GM18861 (cell line): ENCODE measurements at regions not wholly inside any gene's neighbourhood (a gene's known extent, or its start where the extent isn't known, plus 50 kb on each side); places are given as distances from the start of the nearest gene placed in this dataset.
"Not testable (repeated sequence)": the region's sequence is repeated elsewhere in the genome, so short reads cannot be mapped to it uniquely, and the experiment has no call there.

Source experiments
- ATAC-seq: cut with Tn5 transposase; IDR thresholded peaks from one replicate; pipeline ENCODE4 v1.9.1; 2021; ENCODE audit not compliant: unreplicated experiment

DNA sequence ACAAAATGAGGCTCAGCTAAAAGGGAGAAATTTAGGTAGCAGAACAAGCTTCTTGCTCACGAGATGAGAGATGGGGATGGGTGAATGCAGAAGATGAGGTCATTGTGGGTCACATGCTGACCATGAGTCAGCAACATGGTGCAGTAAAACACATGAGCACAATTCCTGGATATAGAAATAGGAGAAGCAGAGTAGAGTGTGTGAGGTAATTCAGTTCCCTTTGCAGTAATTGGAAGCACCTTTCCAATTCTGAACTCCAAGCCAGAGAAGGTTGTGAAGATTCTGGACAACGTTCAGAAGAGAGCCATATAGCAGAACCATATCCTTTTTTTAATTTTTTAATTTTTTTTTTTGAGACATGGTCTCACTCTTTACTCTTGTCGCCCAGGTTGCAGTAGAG lies 62.0 kb upstream of the LMNTD1 start:
- no peak for ATAC-seq

- no peak for ATAC-seq
Measured at GRCh38 chr12:25616286-25616685, 63.2 kb upstream of the LMNTD1 start.

DNA sequence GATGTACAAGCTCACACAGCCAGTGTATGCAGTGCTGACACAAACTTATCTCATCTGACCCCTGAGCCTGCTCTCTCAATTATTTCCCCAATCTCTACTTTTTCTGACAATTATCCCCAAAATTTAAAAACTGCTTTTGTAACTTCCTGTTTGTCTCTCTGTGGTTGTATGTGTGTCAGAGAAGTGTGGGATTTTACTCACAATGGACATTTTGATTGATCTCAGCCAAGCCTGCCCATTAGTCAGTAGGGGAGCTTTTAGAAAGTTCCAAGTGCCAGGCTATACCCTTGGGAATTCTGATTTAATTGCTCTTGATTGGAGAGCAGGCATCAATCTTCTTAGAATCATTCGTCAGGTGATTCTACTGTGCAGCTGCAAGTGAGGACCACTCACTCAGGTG lies 64.9 kb upstream of the LMNTD1 start:
- ATAC-seq = no peak

GRCh38 chr12:25623816-25624215 lies 70.7 kb upstream of the LMNTD1 start:
- ATAC-seq = no peak

DNA sequence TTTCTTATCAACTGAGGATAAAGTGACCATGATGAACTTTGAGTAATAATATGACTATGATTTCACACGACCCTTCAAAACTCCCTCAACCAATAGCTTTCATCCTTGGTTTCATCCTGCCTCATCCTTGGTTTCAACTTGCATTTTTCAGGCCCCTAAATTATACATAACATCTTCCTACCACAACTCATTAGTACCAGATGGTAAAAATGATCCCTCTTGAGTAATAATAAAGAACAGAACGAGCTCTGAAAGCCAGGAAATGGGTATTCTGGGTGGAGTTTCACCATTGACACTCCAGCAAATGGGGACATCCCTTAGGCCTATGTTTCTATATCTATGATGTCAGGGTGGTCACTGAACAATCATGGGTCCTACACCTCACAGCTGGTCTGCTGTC lies 72.1 kb upstream of the LMNTD1 start:
- no peak for ATAC-seq

DNA sequence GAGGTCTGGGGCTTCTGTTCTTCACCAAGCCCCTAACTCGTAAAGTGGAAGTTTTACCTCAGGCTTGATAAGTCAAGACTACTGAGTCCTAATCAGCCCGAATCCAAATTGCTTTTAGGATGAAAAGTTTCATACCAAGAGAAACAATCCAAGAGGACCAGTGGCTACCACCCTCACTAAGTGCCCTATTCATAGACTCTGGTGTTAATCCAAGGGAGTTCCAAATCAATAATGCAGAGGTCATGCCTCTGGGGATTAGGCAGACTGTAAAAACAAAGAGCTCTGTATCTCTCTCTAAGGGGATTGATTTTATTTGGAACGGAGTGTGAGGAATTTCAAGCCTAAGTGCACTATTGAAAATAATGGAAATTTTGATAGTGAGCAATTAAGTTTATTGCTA lies 76.3 kb upstream of the LMNTD1 start:
- no peak for ATAC-seq

DNA sequence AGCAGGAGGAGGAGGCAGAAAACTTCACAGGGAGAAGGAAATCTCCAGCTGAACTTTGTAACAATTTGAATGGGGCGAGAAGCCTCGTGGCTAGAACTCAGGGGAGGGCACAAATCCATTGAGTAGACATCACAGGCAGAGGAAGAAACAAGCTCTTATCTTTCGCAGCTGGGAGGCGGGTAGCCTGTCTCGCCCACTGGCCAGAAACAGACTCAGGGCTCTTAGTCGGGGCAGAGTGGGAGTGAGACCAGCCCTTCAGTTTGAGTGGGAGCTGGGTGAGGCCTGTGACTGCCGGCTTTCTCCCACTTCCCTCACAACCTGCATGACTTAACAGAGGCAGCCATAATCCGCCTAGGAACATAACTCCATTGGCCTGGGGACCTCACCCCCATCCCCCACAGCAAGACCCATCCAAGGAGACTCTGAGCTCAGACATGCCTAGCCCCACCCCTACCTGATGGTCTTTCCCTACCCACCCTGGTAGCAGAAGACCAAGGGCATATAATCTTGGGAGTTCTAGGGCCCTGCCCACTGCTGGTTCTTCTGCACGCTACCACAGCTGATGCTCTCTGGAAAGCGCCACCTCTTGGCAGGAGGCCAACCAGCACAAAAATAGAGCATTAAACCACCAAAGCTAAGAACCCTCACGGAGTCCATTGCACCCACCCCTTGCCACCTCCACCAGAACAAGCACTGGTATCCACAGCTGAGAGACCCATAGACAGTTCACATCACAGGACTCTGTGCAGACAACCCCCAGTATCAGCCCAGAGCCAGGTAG lies 77.8 kb upstream of the LMNTD1 start:
- ATAC-seq = not testable (repeated sequence)

DNA sequence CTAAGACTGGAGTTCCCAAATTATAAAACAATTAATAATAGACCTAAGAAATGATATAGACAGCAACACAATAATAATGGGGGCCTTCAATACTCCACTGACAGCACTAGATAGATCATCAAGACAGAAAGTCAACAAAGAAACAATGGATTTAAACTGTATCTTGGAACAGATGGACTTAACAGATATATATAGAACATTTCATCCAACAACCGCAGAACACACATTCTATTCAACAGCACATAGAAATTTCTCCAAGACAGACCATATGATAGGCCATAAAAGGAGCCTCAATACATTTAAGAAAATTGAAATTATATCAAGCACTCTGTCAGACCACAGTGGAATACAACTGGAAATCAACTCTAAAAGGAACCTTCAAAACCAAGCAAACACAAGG lies 80.1 kb upstream of the LMNTD1 start:
- ATAC-seq = not testable (repeated sequence)

- no peak for ATAC-seq
Measured at GRCh38 chr12:25637752-25638151, 84.7 kb upstream of the LMNTD1 start.

GRCh38 chr12:25639406-25639805 lies 86.3 kb upstream of the LMNTD1 start:
- no peak for ATAC-seq

- no peak for ATAC-seq
Measured at GRCh38 chr12:25644979-25645378, 91.9 kb upstream of the LMNTD1 start.

GRCh38 chr12:25645427-25645826 lies 92.3 kb upstream of the LMNTD1 start:
- no peak for ATAC-seq

DNA sequence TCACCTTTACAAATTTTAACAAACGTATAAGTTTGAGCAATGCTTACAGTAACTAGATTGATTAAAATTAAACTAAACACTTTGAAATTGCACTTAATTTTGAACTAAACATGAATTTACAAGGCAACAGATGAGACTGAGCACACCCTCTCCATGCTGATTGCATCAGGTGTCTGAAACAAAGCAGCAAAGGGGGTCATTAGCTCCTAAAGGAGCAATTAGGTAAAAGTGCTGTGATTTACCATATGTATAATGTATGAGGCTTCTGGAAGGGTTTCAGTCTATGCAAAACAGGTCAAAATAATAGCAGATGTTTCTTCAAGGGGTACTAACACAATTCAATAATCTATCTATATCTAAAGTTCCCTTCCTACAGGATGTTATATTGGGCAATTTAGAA lies 98.8 kb upstream of the LMNTD1 start:
- ATAC-seq = no peak

DNA sequence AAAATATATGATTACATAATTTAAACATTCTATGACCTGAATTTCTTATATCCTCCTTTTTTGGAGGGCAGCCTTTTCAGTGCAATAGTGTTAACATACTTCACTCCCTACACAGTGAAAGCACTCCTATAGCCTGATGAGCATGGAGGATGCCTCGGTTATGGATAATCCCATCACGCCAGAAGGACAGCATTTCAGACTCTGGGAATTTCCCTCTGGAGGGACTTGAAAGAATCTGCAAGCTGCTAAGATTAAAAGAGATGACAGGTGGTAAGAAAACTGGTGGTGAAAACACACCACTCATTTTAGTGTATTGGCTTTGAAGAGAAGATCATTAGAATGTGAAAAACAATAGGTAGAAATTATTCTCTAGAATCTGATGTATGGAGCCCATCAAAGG lies 99.3 kb upstream of the LMNTD1 start:
- ATAC-seq = no peak

GRCh38 chr12:25653487-25654175 lies 100.5 kb upstream of the LMNTD1 start:
- ATAC-seq = no peak

DNA sequence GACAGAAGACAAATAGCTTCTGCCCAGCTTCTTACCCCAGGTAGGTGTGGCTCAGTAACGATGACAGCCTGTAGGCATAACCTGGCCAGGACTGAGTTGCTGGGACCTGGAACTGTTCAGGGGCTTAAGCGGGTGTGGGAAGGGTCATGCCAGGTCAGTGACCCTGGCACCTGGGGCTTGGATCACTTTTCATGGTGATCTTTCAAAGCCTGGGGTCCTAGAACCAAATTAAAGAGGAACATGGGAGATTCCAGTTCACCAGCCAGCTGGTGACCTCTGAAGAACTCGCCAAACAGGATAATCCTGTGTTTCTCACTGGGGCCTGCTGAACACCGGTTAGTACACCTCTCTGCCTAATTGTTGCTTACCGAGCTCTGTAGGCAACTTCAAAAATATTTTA lies 102.6 kb upstream of the LMNTD1 start:
- no peak for ATAC-seq

DNA sequence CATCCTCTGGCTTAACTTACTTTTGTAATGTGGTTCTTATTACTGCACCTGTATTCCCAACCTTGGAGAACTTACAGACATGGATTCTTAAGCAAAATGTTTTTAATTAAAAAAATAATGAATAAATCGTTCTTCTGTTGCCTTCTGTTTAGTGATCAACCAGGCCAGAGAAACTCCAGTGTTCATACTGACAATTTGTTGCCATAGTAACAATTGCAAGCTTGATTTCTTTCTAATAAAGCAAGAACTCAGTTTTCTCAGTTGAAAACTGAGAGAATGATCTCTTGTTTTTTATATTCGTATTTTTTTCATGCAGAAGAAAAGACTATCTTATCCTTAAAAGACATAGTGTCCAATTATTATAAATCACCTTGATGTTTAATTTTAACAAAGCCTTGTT lies 106.5 kb upstream of the LMNTD1 start:
- no peak for ATAC-seq

- ATAC-seq = no peak
Measured at GRCh38 chr12:25670076-25671055, 117.3 kb upstream of the LMNTD1 start.

DNA sequence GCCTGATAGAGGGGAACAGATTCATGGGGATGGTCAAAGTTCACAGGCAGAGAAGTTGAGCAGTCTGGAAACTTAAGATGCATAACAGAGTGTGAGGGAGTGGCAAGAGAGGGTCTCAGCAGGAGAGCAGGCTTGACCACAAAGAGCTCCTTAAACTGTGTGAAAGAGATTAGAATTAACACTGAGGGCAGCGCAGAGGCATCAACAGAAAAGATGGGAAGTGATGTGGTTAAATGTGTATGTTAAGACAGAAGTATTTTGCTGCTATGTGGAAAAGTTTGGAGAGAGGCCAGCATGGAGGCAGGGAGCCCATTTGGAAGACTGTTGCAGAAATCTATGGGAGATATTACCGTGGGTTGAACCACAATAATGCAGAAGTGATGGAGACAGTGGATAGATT lies 122.7 kb upstream of the LMNTD1 start:
- ATAC-seq = no peak

- ATAC-seq = no peak
Measured at GRCh38 chr12:25677232-25677937, 124.3 kb upstream of the LMNTD1 start.

- ATAC-seq = no peak
Measured at GRCh38 chr12:25681580-25681979, 128.5 kb upstream of the LMNTD1 start.
